Endodermal cell (in vitro differentiated cells): ENCODE measurements at regions not wholly inside any gene's neighbourhood (a gene's known extent, or its start where the extent isn't known, plus 50 kb on each side); places are given as distances from the start of the nearest gene placed in this dataset.

ENCODE experiments used
- DNase-seq: peaks from one replicate; pipeline ENCODE4 v3.0.0-alpha.2; 2017
- H3K27ac ChIP-seq: 2 replicates; pipeline ENCODE4 v1.5.1; 2013; ENCODE audit warnings: mild to moderate bottlenecking, low read depth, low read length, moderate library complexity
- H3K27me3 ChIP-seq: 2 replicates; pipeline ENCODE4 v1.6.1; 2013; ENCODE audit warnings: mild to moderate bottlenecking, low read length, moderate library complexity; ENCODE audit not compliant: insufficient read depth, control insufficient read depth, poor library complexity, severe bottlenecking
- H3K36me3 ChIP-seq: 2 replicates; pipeline ENCODE4 v1.7.0; 2013; ENCODE audit warnings: mild to moderate bottlenecking, low read length, moderate library complexity; ENCODE audit not compliant: control insufficient read depth, insufficient read depth
- H3K4me1 ChIP-seq: one replicate; pipeline ENCODE4 v1.7.0; 2013; ENCODE audit warnings: low read length; ENCODE audit not compliant: control insufficient read depth, insufficient read depth
- H3K4me3 ChIP-seq: 2 replicates; pipeline ENCODE4 v1.5.1; 2013; ENCODE audit warnings: mild to moderate bottlenecking, low read length, moderate library complexity
- H3K9ac ChIP-seq: 2 replicates; pipeline ENCODE4 v1.6.1; 2013; ENCODE audit warnings: mild to moderate bottlenecking, low read length, moderate library complexity; ENCODE audit not compliant: poor library complexity, severe bottlenecking; ENCODE audit errors: extremely low read depth
- H3K9me3 ChIP-seq: 2 replicates; pipeline ENCODE4 v1.6.1; 2013; ENCODE audit warnings: mild to moderate bottlenecking, low read length, moderate library complexity; ENCODE audit not compliant: control insufficient read depth
- H3K27ac Mint-ChIP-seq: 2 replicates; pipeline ENCODE4 v1.8.0; 2020; ENCODE audit warnings: mixed read lengths
- H3K27me3 Mint-ChIP-seq: 2 replicates; pipeline ENCODE4 v1.8.0; 2021; ENCODE audit warnings: mild to moderate bottlenecking, mixed read lengths; ENCODE audit not compliant: insufficient read depth
- H3K36me3 Mint-ChIP-seq: 2 replicates; pipeline ENCODE4 v1.8.0; 2020; ENCODE audit warnings: low read depth, mixed read lengths
- H3K4me1 Mint-ChIP-seq: 2 replicates; pipeline ENCODE4 v1.8.0; 2020; ENCODE audit warnings: mixed read lengths
- H3K4me3 Mint-ChIP-seq: 2 replicates; pipeline ENCODE4 v1.8.0; 2020; ENCODE audit warnings: mild to moderate bottlenecking, moderate library complexity, mixed read lengths
- H3K9me3 Mint-ChIP-seq: 2 replicates; pipeline ENCODE4 v1.8.0; 2020; ENCODE audit warnings: mild to moderate bottlenecking, mixed read lengths
- WGBS, 2 experiments: methylation state at CpG; one replicate each; pipeline versions ENCODE4 v1.1.5 to v1.1.7; 2013; ENCODE audit warnings: missing lambda C conversion rate in 2 of 2, mixed read lengths in 1 of 2; ENCODE audit not compliant: insufficient coverage in 1 of 2, insufficient read length in 1 of 2; 5-methylcytosine and 5-hydroxymethylcytosine counted together
- TF ChIP-seq, protein P1 (sequence below): fragments of 200-600 bp; sonication (generic); conservative IDR thresholded peaks from 2 replicates; pipeline ENCODE4 v1.5.0; 2021; ENCODE audit warnings: antibody characterized with exemption, mild to moderate bottlenecking

DNA sequence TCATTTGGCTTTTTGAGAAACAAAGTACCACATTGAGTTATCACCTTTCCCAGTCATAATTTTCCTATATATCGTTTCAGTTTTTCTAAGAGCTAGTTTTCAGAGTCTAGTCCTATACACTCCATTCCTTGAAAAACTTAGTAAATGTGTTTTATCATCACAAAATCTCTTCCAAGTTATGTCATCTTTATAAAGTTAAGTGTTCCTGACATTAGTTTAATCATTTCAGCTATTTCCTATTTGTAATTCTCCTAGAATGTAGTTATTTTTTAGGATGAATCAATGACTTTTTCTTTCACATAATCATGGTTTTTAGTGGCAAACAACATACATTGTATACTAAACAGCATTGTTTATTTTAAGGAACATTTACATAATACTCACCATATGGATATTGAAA lies 191.7 kb upstream of the BET1 start:
- 92 to 96% methylated on average over 1 of the region's 1 CpG for WGBS, 2 experiments
- Histone ChIP-seq H3K9ac (no peak overlapping the region), H3K9me3 (no peaks in the 10 kb centered on the region), H3K36me3 (no peaks in the 10 kb centered on the region), H3K27ac (no peak overlapping the region), H3K27me3 (no peaks in the 10 kb centered on the region), H3K4me3 (no peak overlapping the region), H3K4me1 (no peaks in the 10 kb centered on the region)
- TF ChIP-seq, protein P1, sequence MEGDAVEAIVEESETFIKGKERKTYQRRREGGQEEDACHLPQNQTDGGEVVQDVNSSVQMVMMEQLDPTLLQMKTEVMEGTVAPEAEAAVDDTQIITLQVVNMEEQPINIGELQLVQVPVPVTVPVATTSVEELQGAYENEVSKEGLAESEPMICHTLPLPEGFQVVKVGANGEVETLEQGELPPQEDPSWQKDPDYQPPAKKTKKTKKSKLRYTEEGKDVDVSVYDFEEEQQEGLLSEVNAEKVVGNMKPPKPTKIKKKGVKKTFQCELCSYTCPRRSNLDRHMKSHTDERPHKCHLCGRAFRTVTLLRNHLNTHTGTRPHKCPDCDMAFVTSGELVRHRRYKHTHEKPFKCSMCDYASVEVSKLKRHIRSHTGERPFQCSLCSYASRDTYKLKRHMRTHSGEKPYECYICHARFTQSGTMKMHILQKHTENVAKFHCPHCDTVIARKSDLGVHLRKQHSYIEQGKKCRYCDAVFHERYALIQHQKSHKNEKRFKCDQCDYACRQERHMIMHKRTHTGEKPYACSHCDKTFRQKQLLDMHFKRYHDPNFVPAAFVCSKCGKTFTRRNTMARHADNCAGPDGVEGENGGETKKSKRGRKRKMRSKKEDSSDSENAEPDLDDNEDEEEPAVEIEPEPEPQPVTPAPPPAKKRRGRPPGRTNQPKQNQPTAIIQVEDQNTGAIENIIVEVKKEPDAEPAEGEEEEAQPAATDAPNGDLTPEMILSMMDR = no peak
- no peak overlapping the region for H3K4me3 Mint-ChIP-seq
- H3K27me3 Mint-ChIP-seq = no peaks in the 10 kb centered on the region
- no peak overlapping the region for H3K27ac Mint-ChIP-seq
- peaks cover 6% of the 10 kb centered on the region for H3K9me3 Mint-ChIP-seq
- no peaks in the 10 kb centered on the region for H3K4me1 Mint-ChIP-seq
- no peak for DNase-seq
- no peaks in the 10 kb centered on the region for H3K36me3 Mint-ChIP-seq

DNA sequence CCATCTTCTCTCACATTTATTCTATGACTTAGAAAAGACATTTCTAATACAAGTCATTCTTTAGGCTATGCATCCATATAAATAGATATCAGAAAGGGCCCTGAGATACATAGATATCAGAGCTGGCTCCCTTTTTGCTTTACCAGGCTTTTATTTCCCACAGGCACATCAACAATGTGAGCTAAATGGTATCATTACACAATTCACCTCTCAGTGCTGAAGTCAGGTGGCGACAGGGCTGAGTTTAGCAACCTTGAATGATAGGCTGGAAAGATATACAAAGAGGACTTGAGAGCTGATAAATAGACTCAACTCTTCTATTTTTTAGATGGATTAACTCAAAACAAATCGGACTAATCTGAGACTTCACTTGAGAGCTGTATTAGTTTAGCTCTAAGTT lies 189.2 kb upstream of the COL1A2 start:
- DNase-seq = no peak

DNA sequence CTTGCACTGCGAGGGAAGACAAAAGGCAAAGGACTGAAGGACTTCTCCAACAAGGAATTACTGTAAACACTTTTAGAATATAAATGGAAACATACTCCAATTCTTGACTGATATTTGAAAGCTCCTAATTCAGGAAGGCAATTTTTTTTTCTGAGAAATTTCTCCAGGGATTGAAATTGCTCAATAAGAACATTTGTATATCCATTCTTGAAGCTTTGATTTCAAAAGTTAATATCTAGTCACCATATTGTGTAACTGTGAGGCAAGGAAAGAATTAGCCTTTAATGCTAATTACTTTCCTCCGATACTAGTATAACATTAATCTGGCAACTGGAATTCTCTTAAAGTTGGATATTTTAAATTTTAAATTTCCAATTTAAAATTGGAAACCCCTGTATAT lies 188.4 kb upstream of the COL1A2 start:
- H3K36me3 ChIP-seq = no peaks in the 10 kb centered on the region
- Mint-ChIP-seq H3K4me3 (no peak overlapping the region), H3K27ac (no peak overlapping the region), H3K36me3 (no peaks in the 10 kb centered on the region), H3K9me3 (no peaks in the 10 kb centered on the region), H3K27me3 (peaks cover 2% of the 10 kb centered on the region), H3K4me1 (peaks cover 12% of the 10 kb centered on the region)
- no peak overlapping the region for H3K9ac ChIP-seq
- no peaks in the 10 kb centered on the region for H3K4me1 ChIP-seq
- H3K27me3 ChIP-seq = peaks cover 5% of the 10 kb centered on the region
- no peak overlapping the region for H3K4me3 ChIP-seq
- H3K27ac ChIP-seq = no peak overlapping the region
- TF ChIP-seq, protein P1 = no peak
- WGBS, 2 experiments = 93% methylated on average over 2 of the region's 2 CpGs; no CpG with 5 or more reads in 1 of the 2 experiments
- H3K9me3 ChIP-seq = no peaks in the 10 kb centered on the region
- no peak for DNase-seq

More for the DNA sequence above, 189.2 kb upstream of the COL1A2 start:
- Mint-ChIP-seq H3K4me1 (peaks cover 12% of the 10 kb centered on the region), H3K9me3 (no peaks in the 10 kb centered on the region), H3K27me3 (peaks cover 2% of the 10 kb centered on the region), H3K27ac (no peak overlapping the region), H3K36me3 (no peaks in the 10 kb centered on the region), H3K4me3 (no peak overlapping the region)
- Histone ChIP-seq H3K9ac (no peak overlapping the region), H3K27me3 (peaks cover 5% of the 10 kb centered on the region), H3K36me3 (no peaks in the 10 kb centered on the region), H3K4me3 (no peak overlapping the region), H3K27ac (no peak overlapping the region), H3K4me1 (no peaks in the 10 kb centered on the region), H3K9me3 (no peaks in the 10 kb centered on the region)
- TF ChIP-seq, protein P1 = no peak
- WGBS, 2 experiments = 86 to 92% methylated on average over 1 to 2 of the region's 2 CpGs
